ENCODE measurements at regions not wholly inside any gene's neighbourhood (a gene's known extent, or its start where the extent isn't known, plus 50 kb on each side); places are given as distances from the start of the nearest gene placed in this dataset.

GRCh38 chr20:63138855-63139341 lies 77.0 kb downstream of the YTHDF1 start:
- 90 to 95% methylated on average over 18 to 22 of the region's 22 CpGs for WGBS, 2 experiments (ENCODE audit: insufficient coverage in 1 of 2, insufficient read length in 1 of 2)
- no peak overlapping the region for H3K4me3 Mint-ChIP-seq
- H3K27ac Mint-ChIP-seq = no peak overlapping the region
- Histone ChIP-seq H3K27me3 (ENCODE audit: control insufficient read depth, insufficient read depth, low read length, poor library complexity, severe bottlenecking) (peaks cover 5% of the 10 kb centered on the region), H3K36me3 (ENCODE audit: control insufficient read depth, insufficient read depth, low read length) (no peaks in the 10 kb centered on the region), H3K27ac (ENCODE audit: low read depth, low read length) (no peak overlapping the region), H3K9me3 (ENCODE audit: control insufficient read depth, low read length) (no peaks in the 10 kb centered on the region), H3K4me3 (ENCODE audit: low read length) (no peak overlapping the region), H3K4me1 (ENCODE audit: control insufficient read depth, insufficient read depth, low read length) (no peaks in the 10 kb centered on the region), H3K9ac (ENCODE audit: extremely low read depth, low read length, poor library complexity, severe bottlenecking) (no peak overlapping the region)
- H3K27me3 Mint-ChIP-seq (ENCODE audit: insufficient read depth) = peaks cover 2% of the 10 kb centered on the region
- no peaks in the 10 kb centered on the region for H3K36me3 Mint-ChIP-seq (ENCODE audit: low read depth)
- DNase-seq = no peak
- peaks cover 1% of the 10 kb centered on the region for H3K9me3 Mint-ChIP-seq
- no peaks in the 10 kb centered on the region for H3K4me1 Mint-ChIP-seq
- TF ChIP-seq CTCF (conservative IDR thresholded peaks at IDR 0.05) = no peak

- no peak overlapping the region for H3K27ac ChIP-seq (ENCODE audit: low read depth, low read length)
- TF ChIP-seq CTCF (conservative IDR thresholded peaks at IDR 0.05) = no peak
- H3K27me3 ChIP-seq (ENCODE audit: control insufficient read depth, insufficient read depth, low read length, poor library complexity, severe bottlenecking) = peaks cover 5% of the 10 kb centered on the region
- H3K36me3 Mint-ChIP-seq (ENCODE audit: low read depth) = no peaks in the 10 kb centered on the region
- no peaks in the 10 kb centered on the region for H3K9me3 ChIP-seq (ENCODE audit: control insufficient read depth, low read length)
- H3K4me1 Mint-ChIP-seq = no peaks in the 10 kb centered on the region
- peaks cover 2% of the 10 kb centered on the region for H3K27me3 Mint-ChIP-seq (ENCODE audit: insufficient read depth)
- H3K4me3 ChIP-seq (ENCODE audit: low read length) = no peak overlapping the region
- H3K4me1 ChIP-seq (ENCODE audit: control insufficient read depth, insufficient read depth, low read length) = no peaks in the 10 kb centered on the region
- no peaks in the 10 kb centered on the region for H3K9me3 Mint-ChIP-seq
- H3K4me3 Mint-ChIP-seq = no peak overlapping the region
- 90 to 91% methylated on average over 11 to 16 of the region's 16 CpGs for WGBS, 2 experiments (ENCODE audit: insufficient coverage in 1 of 2, insufficient read length in 1 of 2)
- no peak overlapping the region for H3K9ac ChIP-seq (ENCODE audit: extremely low read depth, low read length, poor library complexity, severe bottlenecking)
- DNase-seq = no peak
- H3K27ac Mint-ChIP-seq = no peak overlapping the region
- no peaks in the 10 kb centered on the region for H3K36me3 ChIP-seq (ENCODE audit: control insufficient read depth, insufficient read depth, low read length)
Observed at GRCh38 chr20:63137851-63138415, 78.0 kb downstream of the YTHDF1 start.

- Mint-ChIP-seq H3K27ac (no peak overlapping the region), H3K4me3 (no peak overlapping the region), H3K36me3 (ENCODE audit: low read depth) (no peaks in the 10 kb centered on the region), H3K9me3 (no peaks in the 10 kb centered on the region), H3K27me3 (ENCODE audit: insufficient read depth) (peaks cover 2% of the 10 kb centered on the region), H3K4me1 (no peaks in the 10 kb centered on the region)
- Histone ChIP-seq H3K4me3 (ENCODE audit: low read length) (no peak overlapping the region), H3K27ac (ENCODE audit: low read depth, low read length) (no peak overlapping the region), H3K9me3 (ENCODE audit: control insufficient read depth, low read length) (no peaks in the 10 kb centered on the region), H3K4me1 (ENCODE audit: control insufficient read depth, insufficient read depth, low read length) (no peaks in the 10 kb centered on the region), H3K36me3 (ENCODE audit: control insufficient read depth, insufficient read depth, low read length) (no peaks in the 10 kb centered on the region), H3K27me3 (ENCODE audit: control insufficient read depth, insufficient read depth, low read length, poor library complexity, severe bottlenecking) (peaks cover 5% of the 10 kb centered on the region), H3K9ac (ENCODE audit: extremely low read depth, low read length, poor library complexity, severe bottlenecking) (no peak overlapping the region)
- 81% methylated on average over 8 of the region's 8 CpGs; no CpG with 5 or more reads in 1 of the 2 experiments for WGBS, 2 experiments (ENCODE audit: insufficient coverage in 1 of 2, insufficient read length in 1 of 2)
- no peak for TF ChIP-seq CTCF (conservative IDR thresholded peaks at IDR 0.05)
- DNase-seq = no peak
Observed at GRCh38 chr20:63136296-63136695, 79.6 kb downstream of the YTHDF1 start.
